ENCODE measurements at regions not wholly inside any gene's neighbourhood (a gene's known extent, or its start where the extent isn't known, plus 50 kb on each side); places are given as distances from the start of the nearest gene placed in this dataset.
A peak's percentile ranks its signal among the peaks of the same experiment; 100 is the strongest.

- no peak overlapping the region for H2BK15ac ChIP-seq (replicated peaks; ENCODE audit: low read depth)
- DNase-seq = no peak
- no peaks in the 10 kb centered on the region for H3K4me1 ChIP-seq (ENCODE audit: control insufficient read depth, low read depth, low read length)
- no peak overlapping the region for H3K56ac ChIP-seq (ENCODE audit: low read length)
- no peak overlapping the region for H2BK5ac ChIP-seq (ENCODE audit: low read length)
- H2BK120ac ChIP-seq (ENCODE audit: low read depth, low read length) = no peak overlapping the region
- H2AK5ac ChIP-seq (ENCODE audit: low read length) = no peak overlapping the region
- H4K5ac ChIP-seq (ENCODE audit: low read length) = no peak overlapping the region
- H4K8ac ChIP-seq (ENCODE audit: low read depth, low read length) = no peak overlapping the region
- no peaks in the 10 kb centered on the region for H3K79me1 ChIP-seq (ENCODE audit: low read length)
- no peak overlapping the region for H3K4me3 ChIP-seq (ENCODE audit: low read length)
- H3K27ac ChIP-seq (ENCODE audit: low read depth, low read length) = no peak overlapping the region
- no peak overlapping the region for H3K23ac ChIP-seq (ENCODE audit: low read length)
- H3K27me3 ChIP-seq (ENCODE audit: insufficient read depth, low read length, poor library complexity) = no peaks in the 10 kb centered on the region
- WGBS (ENCODE audit: extremely low coverage, insufficient coverage, low lambda C conversion rate) = no CpG with 5 or more reads among the region's 3 CpGs
- H3K18ac ChIP-seq (ENCODE audit: low read length) = no peak overlapping the region
- H3K9ac ChIP-seq (ENCODE audit: low read length) = no peak overlapping the region
- no peak overlapping the region for H3K4me2 ChIP-seq (ENCODE audit: low read length)
- no peaks in the 10 kb centered on the region for H3K36me3 ChIP-seq (ENCODE audit: control insufficient read depth, insufficient read depth, low read length)
- no peak overlapping the region for H3K4ac ChIP-seq (ENCODE audit: low read depth, low read length)
- H3K79me2 ChIP-seq (ENCODE audit: control insufficient read depth, insufficient read depth, low read length) = no peaks in the 10 kb centered on the region
Observed at GRCh38 chr15:87720235-87720634, 536.3 kb downstream of the NTRK3 start.

DNA sequence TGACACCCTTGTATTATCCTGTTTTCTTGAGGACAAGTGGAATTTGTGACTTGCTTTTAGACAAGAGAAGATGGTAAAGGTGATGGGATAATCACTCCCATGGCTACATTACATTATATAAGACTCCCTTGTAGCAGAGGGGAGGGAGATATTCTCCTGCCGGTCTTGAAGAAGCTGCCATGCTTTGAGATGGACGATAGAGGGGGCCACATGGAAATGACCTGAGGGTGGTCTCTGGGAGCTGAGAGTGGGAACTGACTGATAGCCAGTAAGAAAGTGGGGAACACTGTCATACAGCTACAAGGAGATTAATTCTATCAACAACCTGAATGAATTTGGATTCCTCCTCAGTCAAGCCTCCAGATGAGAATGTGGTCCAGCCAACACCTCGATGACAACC, 540.1 kb downstream of the NTRK3 start:
- no CpG with 5 or more reads among the region's 3 CpGs for WGBS (ENCODE audit: extremely low coverage, insufficient coverage, low lambda C conversion rate)
- no peak overlapping the region for H3K23ac ChIP-seq (ENCODE audit: low read length)

DNA sequence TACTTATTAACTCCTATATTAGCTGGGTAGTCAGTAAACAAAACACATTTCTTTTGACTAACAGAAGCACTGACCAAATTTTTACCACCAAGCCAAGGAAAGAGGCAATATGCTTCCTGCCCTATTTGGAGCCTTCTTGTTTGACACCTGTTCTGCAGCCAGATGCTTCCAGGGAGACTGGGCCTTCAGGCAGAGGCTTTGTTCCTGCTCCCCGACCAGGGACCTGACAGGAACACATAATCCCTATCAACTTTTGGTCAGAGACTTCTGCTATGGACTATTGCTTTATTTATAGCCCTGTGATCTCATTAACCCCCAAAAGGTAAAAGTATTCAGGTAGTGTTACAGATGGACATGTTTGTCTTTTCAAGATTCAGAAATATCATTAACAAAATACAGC, 541.3 kb downstream of the NTRK3 start:
- H3K4me3 ChIP-seq (ENCODE audit: low read length) = no peak overlapping the region
- DNase-seq = no peak
- H2BK15ac ChIP-seq (replicated peaks; ENCODE audit: low read depth) = no peak overlapping the region
- no peaks in the 10 kb centered on the region for H3K79me1 ChIP-seq (ENCODE audit: low read length)
- no peaks in the 10 kb centered on the region for H3K27me3 ChIP-seq (ENCODE audit: insufficient read depth, low read length, poor library complexity)
- H4K8ac ChIP-seq (ENCODE audit: low read depth, low read length) = no peak overlapping the region
- no peaks in the 10 kb centered on the region for H3K79me2 ChIP-seq (ENCODE audit: control insufficient read depth, insufficient read depth, low read length)
- H3K4me1 ChIP-seq (ENCODE audit: control insufficient read depth, low read depth, low read length) = no peaks in the 10 kb centered on the region
- H2AK5ac ChIP-seq (ENCODE audit: low read length) = no peak overlapping the region
- H3K9ac ChIP-seq (ENCODE audit: low read length) = no peak overlapping the region
- no peak overlapping the region for H3K18ac ChIP-seq (ENCODE audit: low read length)
- no peaks in the 10 kb centered on the region for H3K36me3 ChIP-seq (ENCODE audit: control insufficient read depth, insufficient read depth, low read length)
- no peak overlapping the region for H3K23ac ChIP-seq (ENCODE audit: low read length)
- no peak overlapping the region for H3K4ac ChIP-seq (ENCODE audit: low read depth, low read length)
- no CpG with 5 or more reads among the region's 1 CpG for WGBS (ENCODE audit: extremely low coverage, insufficient coverage, low lambda C conversion rate)
- no peak overlapping the region for H2BK5ac ChIP-seq (ENCODE audit: low read length)
- no peak overlapping the region for H3K4me2 ChIP-seq (ENCODE audit: low read length)
- H4K5ac ChIP-seq (ENCODE audit: low read length) = no peak overlapping the region
- H2BK120ac ChIP-seq (ENCODE audit: low read depth, low read length) = no peak overlapping the region
- H3K27ac ChIP-seq (ENCODE audit: low read depth, low read length) = no peak overlapping the region
- no peak overlapping the region for H3K56ac ChIP-seq (ENCODE audit: low read length)

More for the DNA sequence above, 540.1 kb downstream of the NTRK3 start:
- H3K79me1 ChIP-seq (ENCODE audit: low read length) = no peaks in the 10 kb centered on the region
- no peak overlapping the region for H3K4me3 ChIP-seq (ENCODE audit: low read length)
- H2BK120ac ChIP-seq (ENCODE audit: low read depth, low read length) = no peak overlapping the region
- no peak overlapping the region for H3K9ac ChIP-seq (ENCODE audit: low read length)
- no peak overlapping the region for H3K18ac ChIP-seq (ENCODE audit: low read length)
- no peak overlapping the region for H2BK15ac ChIP-seq (replicated peaks; ENCODE audit: low read depth)
- H3K36me3 ChIP-seq (ENCODE audit: control insufficient read depth, insufficient read depth, low read length) = no peaks in the 10 kb centered on the region
- no peak overlapping the region for H3K4ac ChIP-seq (ENCODE audit: low read depth, low read length)
- H3K4me1 ChIP-seq (ENCODE audit: control insufficient read depth, low read depth, low read length) = no peaks in the 10 kb centered on the region
- no peaks in the 10 kb centered on the region for H3K27me3 ChIP-seq (ENCODE audit: insufficient read depth, low read length, poor library complexity)
- no peaks in the 10 kb centered on the region for H3K79me2 ChIP-seq (ENCODE audit: control insufficient read depth, insufficient read depth, low read length)
- peak; percentile 43 for DNase-seq
- no peak overlapping the region for H2AK5ac ChIP-seq (ENCODE audit: low read length)
- no peak overlapping the region for H3K56ac ChIP-seq (ENCODE audit: low read length)
- H4K5ac ChIP-seq (ENCODE audit: low read length) = no peak overlapping the region
- no peak overlapping the region for H4K8ac ChIP-seq (ENCODE audit: low read depth, low read length)
- no peak overlapping the region for H2BK5ac ChIP-seq (ENCODE audit: low read length)
- H3K4me2 ChIP-seq (ENCODE audit: low read length) = no peak overlapping the region
- no peak overlapping the region for H3K27ac ChIP-seq (ENCODE audit: low read depth, low read length)

DNA sequence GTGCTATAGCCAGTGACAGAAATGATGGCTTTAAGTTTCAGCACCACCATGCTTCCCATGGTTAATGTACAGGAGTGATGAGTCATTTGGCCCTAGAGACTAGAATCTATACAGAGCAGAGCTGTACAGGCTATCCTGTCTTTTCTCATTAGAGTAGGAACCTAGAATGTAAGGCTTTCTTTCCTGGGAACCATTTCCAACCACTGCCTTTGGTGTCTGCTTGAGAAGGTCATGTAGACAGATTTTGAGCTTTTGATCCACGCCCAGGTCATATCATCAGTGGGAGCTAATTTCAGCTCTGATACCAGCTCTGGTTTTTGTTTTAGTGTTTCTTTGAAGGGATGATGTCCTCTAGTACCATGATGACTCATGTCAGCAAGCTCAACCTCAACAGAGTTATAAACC, 543.1 kb downstream of the NTRK3 start:
- H2AK5ac ChIP-seq (ENCODE audit: low read length) = no peak overlapping the region
- no peak overlapping the region for H4K8ac ChIP-seq (ENCODE audit: low read depth, low read length)
- H4K5ac ChIP-seq (ENCODE audit: low read length) = no peak overlapping the region
- no peak overlapping the region for H3K4ac ChIP-seq (ENCODE audit: low read depth, low read length)
- no peak overlapping the region for H2BK120ac ChIP-seq (ENCODE audit: low read depth, low read length)
- no CpG with 5 or more reads among the region's 1 CpG for WGBS (ENCODE audit: extremely low coverage, insufficient coverage, low lambda C conversion rate)
- DNase-seq = no peak
- no peak overlapping the region for H2BK15ac ChIP-seq (replicated peaks; ENCODE audit: low read depth)
- H3K27me3 ChIP-seq (ENCODE audit: insufficient read depth, low read length, poor library complexity) = no peaks in the 10 kb centered on the region
- H3K18ac ChIP-seq (ENCODE audit: low read length) = no peak overlapping the region
- H3K36me3 ChIP-seq (ENCODE audit: control insufficient read depth, insufficient read depth, low read length) = no peaks in the 10 kb centered on the region
- no peaks in the 10 kb centered on the region for H3K4me1 ChIP-seq (ENCODE audit: control insufficient read depth, low read depth, low read length)
- no peak overlapping the region for H3K27ac ChIP-seq (ENCODE audit: low read depth, low read length)
- H2BK5ac ChIP-seq (ENCODE audit: low read length) = no peak overlapping the region
- no peak overlapping the region for H3K4me3 ChIP-seq (ENCODE audit: low read length)
- no peaks in the 10 kb centered on the region for H3K79me1 ChIP-seq (ENCODE audit: low read length)
- H3K56ac ChIP-seq (ENCODE audit: low read length) = no peak overlapping the region
- H3K79me2 ChIP-seq (ENCODE audit: control insufficient read depth, insufficient read depth, low read length) = no peaks in the 10 kb centered on the region
- H3K9ac ChIP-seq (ENCODE audit: low read length) = no peak overlapping the region
- no peak overlapping the region for H3K23ac ChIP-seq (ENCODE audit: low read length)
- no peak overlapping the region for H3K4me2 ChIP-seq (ENCODE audit: low read length)

GRCh38 chr15:87712211-87712610, 544.3 kb downstream of the NTRK3 start:
- H4K8ac ChIP-seq (ENCODE audit: low read depth, low read length) = no peak overlapping the region
- H3K4me1 ChIP-seq (ENCODE audit: control insufficient read depth, low read depth, low read length) = no peaks in the 10 kb centered on the region
- no peak overlapping the region for H3K27ac ChIP-seq (ENCODE audit: low read depth, low read length)
- H3K79me1 ChIP-seq (ENCODE audit: low read length) = no peaks in the 10 kb centered on the region
- no peak overlapping the region for H3K4me2 ChIP-seq (ENCODE audit: low read length)
- no peak overlapping the region for H3K23ac ChIP-seq (ENCODE audit: low read length)
- H3K9ac ChIP-seq (ENCODE audit: low read length) = no peak overlapping the region
- no peaks in the 10 kb centered on the region for H3K27me3 ChIP-seq (ENCODE audit: insufficient read depth, low read length, poor library complexity)
- no peak overlapping the region for H4K5ac ChIP-seq (ENCODE audit: low read length)
- no peak overlapping the region for H3K4ac ChIP-seq (ENCODE audit: low read depth, low read length)
- no peak overlapping the region for H2BK15ac ChIP-seq (replicated peaks; ENCODE audit: low read depth)
- H2AK5ac ChIP-seq (ENCODE audit: low read length) = no peak overlapping the region
- no peak overlapping the region for H2BK5ac ChIP-seq (ENCODE audit: low read length)
- no peaks in the 10 kb centered on the region for H3K36me3 ChIP-seq (ENCODE audit: control insufficient read depth, insufficient read depth, low read length)
- no peaks in the 10 kb centered on the region for H3K79me2 ChIP-seq (ENCODE audit: control insufficient read depth, insufficient read depth, low read length)
- no peak overlapping the region for H3K18ac ChIP-seq (ENCODE audit: low read length)
- no peak overlapping the region for H3K4me3 ChIP-seq (ENCODE audit: low read length)
- no peak for DNase-seq
- no CpG with 5 or more reads among the region's 2 CpGs for WGBS (ENCODE audit: extremely low coverage, insufficient coverage, low lambda C conversion rate)
- H3K56ac ChIP-seq (ENCODE audit: low read length) = no peak overlapping the region
- H2BK120ac ChIP-seq (ENCODE audit: low read depth, low read length) = no peak overlapping the region

- Histone ChIP-seq H3K56ac (ENCODE audit: low read length) (no peak overlapping the region), H3K4me1 (ENCODE audit: control insufficient read depth, low read depth, low read length) (no peaks in the 10 kb centered on the region), H4K5ac (ENCODE audit: low read length) (no peak overlapping the region), H2AK5ac (ENCODE audit: low read length) (no peak overlapping the region), H3K18ac (ENCODE audit: low read length) (no peak overlapping the region), H2BK15ac (replicated peaks; ENCODE audit: low read depth) (no peak overlapping the region), H3K23ac (ENCODE audit: low read length) (no peak overlapping the region), H3K4me3 (ENCODE audit: low read length) (no peak overlapping the region), H3K79me2 (ENCODE audit: control insufficient read depth, insufficient read depth, low read length) (no peaks in the 10 kb centered on the region), H3K79me1 (ENCODE audit: low read length) (no peaks in the 10 kb centered on the region), H3K4me2 (ENCODE audit: low read length) (no peak overlapping the region), H3K27ac (ENCODE audit: low read depth, low read length) (no peak overlapping the region), H4K8ac (ENCODE audit: low read depth, low read length) (no peak overlapping the region), H3K27me3 (ENCODE audit: insufficient read depth, low read length, poor library complexity) (no peaks in the 10 kb centered on the region), H3K36me3 (ENCODE audit: control insufficient read depth, insufficient read depth, low read length) (no peaks in the 10 kb centered on the region), H3K4ac (ENCODE audit: low read depth, low read length) (no peak overlapping the region), H2BK5ac (ENCODE audit: low read length) (no peak overlapping the region), H2BK120ac (ENCODE audit: low read depth, low read length) (no peak overlapping the region), H3K9ac (ENCODE audit: low read length) (no peak overlapping the region)
- no CpG with 5 or more reads among the region's 6 CpGs for WGBS (ENCODE audit: extremely low coverage, insufficient coverage, low lambda C conversion rate)
- DNase-seq = no peak
Observed at GRCh38 chr15:87711026-87711425, 545.5 kb downstream of the NTRK3 start.

All from mesendoderm (in vitro differentiated cells).